PC-9 (cell line): ENCODE measurements at regions not wholly inside any gene's neighbourhood (a gene's known extent, or its start where the extent isn't known, plus 50 kb on each side); places are given as distances from the start of the nearest gene placed in this dataset.

Experiments used
- EZH2 ChIP-seq: fragments of 200-600 bp; sonication (generic); IDR thresholded peaks from 2 replicates; pipeline ENCODE4 v1.8.0; 2017; ENCODE audit warnings: antibody characterized with exemption, low read depth
- TF ChIP-seq, protein P1 (sequence below): fragments of 200-600 bp; sonication (generic); conservative IDR thresholded peaks from 2 replicates; pipeline ENCODE4 v1.6.1; 2017; ENCODE audit warnings: mixed run types, antibody characterized with exemption, mild to moderate bottlenecking, moderate library complexity

GRCh38 chr1:192866241-192866868 is 57.5 kb downstream of the RGS2 start:
- TF ChIP-seq, protein P1, sequence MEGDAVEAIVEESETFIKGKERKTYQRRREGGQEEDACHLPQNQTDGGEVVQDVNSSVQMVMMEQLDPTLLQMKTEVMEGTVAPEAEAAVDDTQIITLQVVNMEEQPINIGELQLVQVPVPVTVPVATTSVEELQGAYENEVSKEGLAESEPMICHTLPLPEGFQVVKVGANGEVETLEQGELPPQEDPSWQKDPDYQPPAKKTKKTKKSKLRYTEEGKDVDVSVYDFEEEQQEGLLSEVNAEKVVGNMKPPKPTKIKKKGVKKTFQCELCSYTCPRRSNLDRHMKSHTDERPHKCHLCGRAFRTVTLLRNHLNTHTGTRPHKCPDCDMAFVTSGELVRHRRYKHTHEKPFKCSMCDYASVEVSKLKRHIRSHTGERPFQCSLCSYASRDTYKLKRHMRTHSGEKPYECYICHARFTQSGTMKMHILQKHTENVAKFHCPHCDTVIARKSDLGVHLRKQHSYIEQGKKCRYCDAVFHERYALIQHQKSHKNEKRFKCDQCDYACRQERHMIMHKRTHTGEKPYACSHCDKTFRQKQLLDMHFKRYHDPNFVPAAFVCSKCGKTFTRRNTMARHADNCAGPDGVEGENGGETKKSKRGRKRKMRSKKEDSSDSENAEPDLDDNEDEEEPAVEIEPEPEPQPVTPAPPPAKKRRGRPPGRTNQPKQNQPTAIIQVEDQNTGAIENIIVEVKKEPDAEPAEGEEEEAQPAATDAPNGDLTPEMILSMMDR, result no peak
- no peak for TF ChIP-seq EZH2
